SW 1271 (cell line): ENCODE measurements at regions not wholly inside any gene's neighbourhood (a gene's known extent, or its start where the extent isn't known, plus 50 kb on each side); places are given as distances from the start of the nearest gene placed in this dataset.

Experiments used
- DNase-seq, 2 experiments: peaks; one replicate each; lab custom pipeline; 2025; lab: John Stamatoyannopoulos, UW

- DNase-seq, result no peak
Measured at GRCh38 chr15:47620960-47621681, 96.2 kb upstream of the SEMA6D start.

GRCh38 chr15:47622055-47622454 lies 95.2 kb upstream of the SEMA6D start:
- DNase-seq, result no peak

- no peak for DNase-seq
Measured at GRCh38 chr15:47624503-47624902, 92.8 kb upstream of the SEMA6D start.

GRCh38 chr15:47639042-47639441 lies 78.3 kb upstream of the SEMA6D start:
- DNase-seq, result no peak

- no peak for DNase-seq
Measured at GRCh38 chr15:47640079-47640478, 77.2 kb upstream of the SEMA6D start.

GRCh38 chr15:47640901-47641300 lies 76.4 kb upstream of the SEMA6D start:
- no peak for DNase-seq

GRCh38 chr15:47644722-47645121 lies 72.6 kb upstream of the SEMA6D start:
- DNase-seq, result no peak

GRCh38 chr15:47650564-47650963 lies 66.7 kb upstream of the SEMA6D start:
- no peak for DNase-seq

GRCh38 chr15:47652328-47652727 lies 65.0 kb upstream of the SEMA6D start:
- DNase-seq, result no peak

GRCh38 chr15:47652844-47653243 lies 64.5 kb upstream of the SEMA6D start:
- DNase-seq, result no peak

GRCh38 chr15:47661661-47662180 lies 55.6 kb upstream of the SEMA6D start:
- DNase-seq, result no peak

GRCh38 chr15:47663101-47663500 lies 54.2 kb upstream of the SEMA6D start:
- DNase-seq, result no peak
